Body of pancreas (tissue), 4 donors: ENCODE measurements at regions not wholly inside any gene's neighbourhood (a gene's known extent, or its start where the extent isn't known, plus 50 kb on each side); places are given as distances from the start of the nearest gene placed in this dataset.

Experiments used
- ATAC-seq: fragments of 150-250 bp; one replicate; pipeline ENCODE4 v1.9.1; 2016
- DNase-seq, 4 donors: peaks; one replicate each; pipeline ENCODE4 v3.0.0-alpha.2; 2019
- H3K27ac ChIP-seq, 4 donors: fragments of 200-600 bp; sonication (generic); 1 replicate in 3 of 4; 2 replicates in 1 of 4; pipeline versions ENCODE4 v1.5.1 to v1.6.1; 2016 to 2019; ENCODE audit warnings: mild to moderate bottlenecking in 1 of 4, mixed read lengths in 1 of 4, moderate library complexity in 1 of 4
- H3K27me3 ChIP-seq, 2 donors: fragments of 200-600 bp; sonication (generic); one replicate each; pipeline ENCODE4 v1.6.0; 2016; ENCODE audit warnings: mild to moderate bottlenecking in 1 of 2
- H3K36me3 ChIP-seq, 2 donors: fragments of 200-600 bp; sonication (generic); replicated peaks in 1 of 2; 2 replicates each; pipeline ENCODE4 v1.5.1; 2016; ENCODE audit warnings: low read depth in 2 of 2; ENCODE audit not compliant: insufficient read depth in 1 of 2
- H3K4me1 ChIP-seq: fragments of 200-600 bp; sonication (generic); one replicate; pipeline ENCODE4 v1.6.0; 2016
- H3K4me3 ChIP-seq, 2 donors: fragments of 200-600 bp; sonication (generic); 1 replicate in 1 of 2; 2 replicates in 1 of 2; pipeline ENCODE4 v1.5.1; 2016 to 2019
- H3K9me3 ChIP-seq, 3 donors: fragments of 200-600 bp; sonication (generic); 1 replicate in 2 of 3; 2 replicates in 1 of 3; pipeline ENCODE4 v1.5.1; 2016
- CTCF ChIP-seq, 7 experiments: fragments of 450-650 bp in 4 of 7; fragments of 200-600 bp in 3 of 7; sonication (generic) in 3 of 7; IDR thresholded peaks; one replicate each; pipeline ENCODE4 v1.5.1; 2016 to 2019; ENCODE audit warnings: antibody characterized with exemption in 7 of 7
- POLR2A ChIP-seq, 3 donors: fragments of 450-650 bp; IDR thresholded peaks; one replicate each; pipeline ENCODE4 v1.6.1; 2016; ENCODE audit warnings: antibody characterized with exemption in 3 of 3, mild to moderate bottlenecking in 2 of 3
- WGBS, 2 donors: methylation state at CpG; one replicate each; pipeline ENCODE4 v1.1.5; 2017; 5-methylcytosine and 5-hydroxymethylcytosine counted together
- intact Hi-C: fragments of 100-400 bp; cut with DNase I; formaldehyde crosslinking; loops from one replicate; pipeline ENCODE4 v1.15.1; 2023

- WGBS, 2 donors, result 81 to 84% methylated on average over 3 of the region's 3 CpGs
- ATAC-seq, result no peak
- no peak for DNase-seq
- TF ChIP-seq POLR2A (IDR thresholded peaks at IDR 0.05) (no peak), CTCF (IDR thresholded peaks at IDR 0.05) (no peak)
- no peak overlapping the region for H3K4me3 ChIP-seq
- H3K27ac ChIP-seq, result no peak overlapping the region
- no peaks in the 10 kb centered on the region for H3K4me1 ChIP-seq
- H3K9me3 ChIP-seq, result no peaks in the 10 kb centered on the region
- no peaks in the 10 kb centered on the region for H3K27me3 ChIP-seq
- no peaks in the 10 kb centered on the region for H3K36me3 ChIP-seq
- intact Hi-C loops, result no loop called here
Observed at GRCh38 chrX:3257471-3257870, 89.0 kb downstream of the MXRA5 start.

GRCh38 chrX:3256868-3257267 lies 89.6 kb downstream of the MXRA5 start:
- intact Hi-C loops, result no loop called here

GRCh38 chrX:3252744-3253143 lies 93.7 kb downstream of the MXRA5 start:
- Histone ChIP-seq H3K9me3 (no peaks in the 10 kb centered on the region), H3K36me3 (no peaks in the 10 kb centered on the region), H3K27ac (no peak overlapping the region), H3K27me3 (no peaks in the 10 kb centered on the region), H3K4me3 (no peak overlapping the region), H3K4me1 (no peaks in the 10 kb centered on the region)
- no peak for TF ChIP-seq POLR2A (IDR thresholded peaks at IDR 0.05)
- TF ChIP-seq CTCF (IDR thresholded peaks at IDR 0.05), result no peak
- DNase-seq, result peak in 1 of 4 donors; percentile 3
- no peak for ATAC-seq
- intact Hi-C loops, result no loop called here
- 67 to 69% methylated on average over 2 to 3 of the region's 3 CpGs for WGBS, 2 donors

More at GRCh38 chrX:3256868-3257267, 89.6 kb downstream of the MXRA5 start:
- Histone ChIP-seq H3K4me3 (no peak overlapping the region), H3K27me3 (no peaks in the 10 kb centered on the region), H3K36me3 (no peaks in the 10 kb centered on the region), H3K27ac (no peak overlapping the region), H3K9me3 (no peaks in the 10 kb centered on the region), H3K4me1 (no peaks in the 10 kb centered on the region)
- no peak for ATAC-seq
- TF ChIP-seq POLR2A (IDR thresholded peaks at IDR 0.05) (no peak), CTCF (IDR thresholded peaks at IDR 0.05) (no peak)
- no peak for DNase-seq
- 50 to 100% methylated on average over 1 to 2 of the region's 3 CpGs for WGBS, 2 donors

GRCh38 chrX:3250966-3251365 lies 95.5 kb downstream of the MXRA5 start:
- Histone ChIP-seq H3K27ac (no peak overlapping the region), H3K36me3 (no peaks in the 10 kb centered on the region), H3K27me3 (no peaks in the 10 kb centered on the region), H3K4me3 (no peak overlapping the region), H3K4me1 (no peaks in the 10 kb centered on the region), H3K9me3 (no peaks in the 10 kb centered on the region)
- DNase-seq (no peak), ATAC-seq (no peak)
- TF ChIP-seq POLR2A (IDR thresholded peaks at IDR 0.05) (no peak), CTCF (IDR thresholded peaks at IDR 0.05) (no peak)
- 44 to 54% methylated on average over 2 of the region's 2 CpGs for WGBS, 2 donors
- intact Hi-C loops, result no loop called here

- intact Hi-C loops, result no loop called here
- Histone ChIP-seq H3K4me3 (no peak overlapping the region), H3K27me3 (no peaks in the 10 kb centered on the region), H3K4me1 (no peaks in the 10 kb centered on the region), H3K36me3 (no peaks in the 10 kb centered on the region), H3K9me3 (no peaks in the 10 kb centered on the region), H3K27ac (no peak overlapping the region)
- no peak for DNase-seq
- TF ChIP-seq CTCF (IDR thresholded peaks at IDR 0.05) (peak in 3 of 7 experiments; percentile 13 to 26 (median 21)), POLR2A (IDR thresholded peaks at IDR 0.05) (no peak)
- ATAC-seq, result peak; percentile 30
Observed at GRCh38 chrX:3244955-3245354, 101.5 kb downstream of the MXRA5 start.
